ENCODE measurements at regions not wholly inside any gene's neighbourhood (a gene's known extent, or its start where the extent isn't known, plus 50 kb on each side); places are given as distances from the start of the nearest gene placed in this dataset.

DNA sequence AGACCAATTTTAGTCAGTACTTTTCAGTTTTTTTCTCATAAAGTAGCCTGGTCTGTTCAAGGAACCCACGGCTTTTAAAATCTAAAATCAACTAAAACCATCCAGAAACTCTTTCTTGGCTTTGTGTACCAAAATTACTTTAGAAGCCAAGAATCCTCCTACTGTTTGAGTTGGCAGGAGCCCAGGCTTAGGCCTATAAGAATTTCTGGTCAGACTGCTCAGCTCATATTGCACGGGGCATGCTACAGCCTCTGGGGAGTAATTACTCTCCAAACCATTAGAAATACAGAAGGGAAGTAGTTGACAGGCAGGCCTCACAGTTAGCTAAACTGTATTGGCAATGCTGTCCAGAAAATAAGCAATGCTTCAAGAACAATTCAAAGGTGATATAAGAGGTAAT is 1862.9 kb upstream of the RAG2 start:
- no peak for DNase-seq (ENCODE audit: low spot score)
- H3K9me3 Mint-ChIP-seq (ENCODE audit: unreplicated experiment): no peaks in the 10 kb centered on the region
- H3K36me3 Mint-ChIP-seq (ENCODE audit: low read depth, unreplicated experiment): no peaks in the 10 kb centered on the region
- no peak overlapping the region for H3K4me3 Mint-ChIP-seq (ENCODE audit: unreplicated experiment)
- TF ChIP-seq, protein P1, sequence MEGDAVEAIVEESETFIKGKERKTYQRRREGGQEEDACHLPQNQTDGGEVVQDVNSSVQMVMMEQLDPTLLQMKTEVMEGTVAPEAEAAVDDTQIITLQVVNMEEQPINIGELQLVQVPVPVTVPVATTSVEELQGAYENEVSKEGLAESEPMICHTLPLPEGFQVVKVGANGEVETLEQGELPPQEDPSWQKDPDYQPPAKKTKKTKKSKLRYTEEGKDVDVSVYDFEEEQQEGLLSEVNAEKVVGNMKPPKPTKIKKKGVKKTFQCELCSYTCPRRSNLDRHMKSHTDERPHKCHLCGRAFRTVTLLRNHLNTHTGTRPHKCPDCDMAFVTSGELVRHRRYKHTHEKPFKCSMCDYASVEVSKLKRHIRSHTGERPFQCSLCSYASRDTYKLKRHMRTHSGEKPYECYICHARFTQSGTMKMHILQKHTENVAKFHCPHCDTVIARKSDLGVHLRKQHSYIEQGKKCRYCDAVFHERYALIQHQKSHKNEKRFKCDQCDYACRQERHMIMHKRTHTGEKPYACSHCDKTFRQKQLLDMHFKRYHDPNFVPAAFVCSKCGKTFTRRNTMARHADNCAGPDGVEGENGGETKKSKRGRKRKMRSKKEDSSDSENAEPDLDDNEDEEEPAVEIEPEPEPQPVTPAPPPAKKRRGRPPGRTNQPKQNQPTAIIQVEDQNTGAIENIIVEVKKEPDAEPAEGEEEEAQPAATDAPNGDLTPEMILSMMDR (IDR thresholded peaks at IDR 0.05; ENCODE audit: unreplicated experiment): no peak
- H3K27me3 Mint-ChIP-seq (ENCODE audit: unreplicated experiment): no peaks in the 10 kb centered on the region
- no peaks in the 10 kb centered on the region for H3K4me1 Mint-ChIP-seq (ENCODE audit: unreplicated experiment)
- no peak overlapping the region for H3K27ac Mint-ChIP-seq (ENCODE audit: unreplicated experiment)

DNA sequence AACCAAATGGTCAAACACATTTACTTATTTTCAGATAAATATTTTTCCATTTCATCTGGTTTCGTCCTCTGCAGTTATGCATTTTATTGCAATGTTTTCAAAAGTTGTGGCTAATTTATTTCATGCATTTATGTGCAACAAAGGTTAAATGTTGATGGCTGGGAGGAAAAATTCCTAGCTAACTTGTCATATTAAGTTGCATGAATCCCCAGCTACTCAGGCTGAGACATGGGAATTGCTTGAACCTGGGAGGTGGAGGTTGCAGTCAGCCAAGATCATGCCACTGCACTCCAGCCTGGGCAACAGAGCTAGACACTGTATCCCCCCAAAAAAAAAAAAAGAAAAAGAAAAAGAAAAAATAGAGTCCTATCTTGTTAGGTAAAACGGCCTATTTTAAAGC is 1862.4 kb upstream of the RAG2 start:
- H3K9me3 Mint-ChIP-seq (ENCODE audit: unreplicated experiment): no peaks in the 10 kb centered on the region
- no peak overlapping the region for H3K4me3 Mint-ChIP-seq (ENCODE audit: unreplicated experiment)
- TF ChIP-seq, protein P1 (IDR thresholded peaks at IDR 0.05; ENCODE audit: unreplicated experiment): no peak
- no peak for DNase-seq (ENCODE audit: low spot score)
- H3K27me3 Mint-ChIP-seq (ENCODE audit: unreplicated experiment): no peaks in the 10 kb centered on the region
- H3K27ac Mint-ChIP-seq (ENCODE audit: unreplicated experiment): no peak overlapping the region
- no peaks in the 10 kb centered on the region for H3K36me3 Mint-ChIP-seq (ENCODE audit: low read depth, unreplicated experiment)
- H3K4me1 Mint-ChIP-seq (ENCODE audit: unreplicated experiment): no peaks in the 10 kb centered on the region

DNA sequence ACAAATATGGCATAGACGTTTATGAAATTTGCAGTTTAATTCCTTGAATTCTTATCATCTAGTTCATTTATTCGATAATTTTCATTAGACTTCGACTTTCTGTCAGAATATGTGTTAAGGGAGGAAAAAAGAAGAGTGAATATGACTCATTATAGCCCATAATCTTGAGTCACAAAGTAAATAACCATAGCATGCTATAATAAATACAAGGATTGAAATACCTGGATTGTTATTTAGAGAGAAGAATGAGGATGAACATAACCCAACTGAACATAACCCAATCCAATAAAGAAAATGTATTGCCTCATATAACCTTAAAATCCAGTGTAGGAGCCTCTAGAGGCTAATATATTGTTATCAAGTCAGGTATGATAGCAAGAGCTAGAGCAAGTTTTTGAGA is 1858.3 kb upstream of the RAG2 start:
- Mint-ChIP-seq H3K4me3 (ENCODE audit: unreplicated experiment) (no peak overlapping the region), H3K27ac (ENCODE audit: unreplicated experiment) (no peak overlapping the region), H3K4me1 (ENCODE audit: unreplicated experiment) (no peaks in the 10 kb centered on the region), H3K36me3 (ENCODE audit: low read depth, unreplicated experiment) (no peaks in the 10 kb centered on the region), H3K27me3 (ENCODE audit: unreplicated experiment) (no peaks in the 10 kb centered on the region), H3K9me3 (ENCODE audit: unreplicated experiment) (no peaks in the 10 kb centered on the region)
- DNase-seq (ENCODE audit: low spot score): no peak
- TF ChIP-seq, protein P1 (IDR thresholded peaks at IDR 0.05; ENCODE audit: unreplicated experiment): no peak

DNA sequence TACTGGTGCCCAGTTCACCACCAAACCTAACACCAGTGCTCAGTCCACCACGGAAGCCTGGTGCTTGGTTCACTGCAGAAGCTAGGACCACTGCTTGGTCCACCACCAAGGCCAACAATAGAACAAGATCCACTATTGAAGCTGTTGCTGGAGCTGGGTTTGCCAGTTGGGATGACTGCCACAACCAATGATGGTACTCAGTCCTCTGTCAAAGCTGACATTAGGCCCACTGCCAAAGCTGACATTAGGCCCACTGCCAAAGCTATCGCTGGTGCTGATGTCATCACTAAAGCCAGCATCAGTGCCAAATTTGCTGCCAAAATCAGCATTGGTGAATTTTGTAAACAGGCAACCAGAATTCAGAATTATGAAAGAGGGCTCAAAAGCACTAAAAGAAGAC is 1850.2 kb upstream of the RAG2 start:
- H3K4me1 Mint-ChIP-seq (ENCODE audit: unreplicated experiment): no peaks in the 10 kb centered on the region
- no peak overlapping the region for H3K4me3 Mint-ChIP-seq (ENCODE audit: unreplicated experiment)
- no peaks in the 10 kb centered on the region for H3K9me3 Mint-ChIP-seq (ENCODE audit: unreplicated experiment)
- no peak overlapping the region for H3K27ac Mint-ChIP-seq (ENCODE audit: unreplicated experiment)
- TF ChIP-seq, protein P1 (IDR thresholded peaks at IDR 0.05; ENCODE audit: unreplicated experiment): no peak
- H3K27me3 Mint-ChIP-seq (ENCODE audit: unreplicated experiment): no peaks in the 10 kb centered on the region
- DNase-seq (ENCODE audit: low spot score): no peak
- H3K36me3 Mint-ChIP-seq (ENCODE audit: low read depth, unreplicated experiment): no peaks in the 10 kb centered on the region

DNA sequence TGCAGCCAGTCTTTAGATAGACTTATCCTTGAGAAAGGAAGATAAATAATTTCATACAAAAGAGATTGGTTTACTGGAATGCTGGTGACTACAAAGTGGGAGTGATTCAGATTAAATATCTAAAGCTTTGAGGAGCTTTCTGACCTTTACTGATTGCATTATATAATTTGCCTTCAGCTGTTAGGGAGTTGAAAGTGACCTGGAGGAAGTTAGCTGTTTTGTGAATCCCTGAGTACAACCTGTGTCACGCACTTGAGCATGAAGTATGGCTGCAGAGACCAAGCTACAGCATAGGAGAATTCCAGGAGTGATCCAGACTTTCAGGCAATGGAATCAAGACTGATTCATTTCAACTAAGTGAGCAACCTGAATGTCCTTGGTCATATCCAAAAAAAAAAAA is 1848.3 kb upstream of the RAG2 start:
- Mint-ChIP-seq H3K27me3 (ENCODE audit: unreplicated experiment) (no peaks in the 10 kb centered on the region), H3K4me1 (ENCODE audit: unreplicated experiment) (no peaks in the 10 kb centered on the region), H3K36me3 (ENCODE audit: low read depth, unreplicated experiment) (no peaks in the 10 kb centered on the region), H3K4me3 (ENCODE audit: unreplicated experiment) (no peak overlapping the region), H3K27ac (ENCODE audit: unreplicated experiment) (no peak overlapping the region), H3K9me3 (ENCODE audit: unreplicated experiment) (no peaks in the 10 kb centered on the region)
- TF ChIP-seq, protein P1 (IDR thresholded peaks at IDR 0.05; ENCODE audit: unreplicated experiment): no peak
- DNase-seq (ENCODE audit: low spot score): no peak
